ENCODE measurements at regions not wholly inside any gene's neighbourhood (a gene's known extent, or its start where the extent isn't known, plus 50 kb on each side); places are given as distances from the start of the nearest gene placed in this dataset.

GRCh38 chr18:60984510-60984909, 348.7 kb upstream of the CDH20 start:
- H3K4me3 ChIP-seq (ENCODE audit: low read depth, low read length) = no peak overlapping the region
- DNase-seq (ENCODE audit: low read depth) = no peak
- TF ChIP-seq, protein P1, sequence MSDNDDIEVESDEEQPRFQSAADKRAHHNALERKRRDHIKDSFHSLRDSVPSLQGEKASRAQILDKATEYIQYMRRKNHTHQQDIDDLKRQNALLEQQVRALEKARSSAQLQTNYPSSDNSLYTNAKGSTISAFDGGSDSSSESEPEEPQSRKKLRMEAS (IDR thresholded peaks at IDR 0.05; ENCODE audit: low read depth, low read length) = no peak
- TF ChIP-seq POLR2A (IDR thresholded peaks at IDR 0.05; ENCODE audit: extremely low read depth, insufficient read length) = no peak
- no peak for TF ChIP-seq MYC (IDR thresholded peaks at IDR 0.05; ENCODE audit: low read depth, low read length)
- TF ChIP-seq CTCF (IDR thresholded peaks at IDR 0.05; ENCODE audit: low read depth, low read length) = no peak

- DNase-seq (ENCODE audit: low read depth) = no peak
- TF ChIP-seq POLR2A (IDR thresholded peaks at IDR 0.05; ENCODE audit: extremely low read depth, insufficient read length) = no peak
- TF ChIP-seq CTCF (IDR thresholded peaks at IDR 0.05; ENCODE audit: low read depth, low read length) = no peak
- TF ChIP-seq, protein P1 (IDR thresholded peaks at IDR 0.05; ENCODE audit: low read depth, low read length) = no peak
- no peak for TF ChIP-seq MYC (IDR thresholded peaks at IDR 0.05; ENCODE audit: low read depth, low read length)
- no peak overlapping the region for H3K4me3 ChIP-seq (ENCODE audit: low read depth, low read length)
Observed at GRCh38 chr18:60987963-60988362, 345.3 kb upstream of the CDH20 start.

DNA sequence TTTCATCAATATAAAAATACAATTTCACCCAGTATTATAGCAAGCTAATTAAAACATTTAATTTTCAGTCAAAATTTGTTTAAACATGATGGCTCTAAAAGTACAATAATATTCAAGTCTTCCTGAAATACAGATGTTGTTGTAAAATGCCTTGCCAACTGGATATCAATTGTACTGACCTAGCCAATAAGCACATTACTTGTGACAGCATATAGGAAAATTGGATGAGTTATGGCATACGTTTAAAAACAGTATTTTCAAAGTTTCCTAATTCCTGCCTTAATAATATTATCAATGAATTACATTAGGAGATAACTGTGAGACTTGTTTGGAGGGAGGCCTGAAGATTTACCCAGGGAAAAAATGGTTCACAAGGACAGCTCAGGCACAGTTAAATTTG, 336.9 kb upstream of the CDH20 start:
- no peak overlapping the region for H3K4me3 ChIP-seq (ENCODE audit: low read depth, low read length)
- TF ChIP-seq, protein P1 (IDR thresholded peaks at IDR 0.05; ENCODE audit: low read depth, low read length) = no peak
- TF ChIP-seq CTCF (IDR thresholded peaks at IDR 0.05; ENCODE audit: low read depth, low read length) (no peak), POLR2A (IDR thresholded peaks at IDR 0.05; ENCODE audit: extremely low read depth, insufficient read length) (no peak), MYC (IDR thresholded peaks at IDR 0.05; ENCODE audit: low read depth, low read length) (no peak)
- no peak for DNase-seq (ENCODE audit: low read depth)

DNA sequence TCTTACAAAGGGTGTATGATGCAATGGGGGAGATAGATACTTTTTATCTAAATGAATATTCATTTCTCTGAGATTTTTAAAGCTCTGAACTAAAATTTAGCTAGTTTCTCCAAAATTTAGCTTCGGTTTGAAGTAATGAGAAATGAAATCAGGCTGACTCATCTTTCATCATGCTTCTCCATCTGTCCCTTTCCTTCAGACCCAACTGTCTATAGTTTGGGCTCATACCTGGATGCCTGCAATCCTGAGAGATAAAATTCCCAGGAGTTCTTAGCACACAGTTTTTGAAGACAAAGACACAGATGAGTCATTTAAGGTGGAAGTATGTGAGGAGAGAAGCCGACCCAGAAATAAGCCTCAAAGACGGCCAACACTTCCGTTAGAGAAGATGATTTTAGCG, 336.4 kb upstream of the CDH20 start:
- no peak overlapping the region for H3K4me3 ChIP-seq (ENCODE audit: low read depth, low read length)
- TF ChIP-seq MYC (IDR thresholded peaks at IDR 0.05; ENCODE audit: low read depth, low read length) = no peak
- no peak for TF ChIP-seq POLR2A (IDR thresholded peaks at IDR 0.05; ENCODE audit: extremely low read depth, insufficient read length)
- TF ChIP-seq, protein P1 (IDR thresholded peaks at IDR 0.05; ENCODE audit: low read depth, low read length) = no peak
- TF ChIP-seq CTCF (IDR thresholded peaks at IDR 0.05; ENCODE audit: low read depth, low read length) = no peak
- no peak for DNase-seq (ENCODE audit: low read depth)

DNA sequence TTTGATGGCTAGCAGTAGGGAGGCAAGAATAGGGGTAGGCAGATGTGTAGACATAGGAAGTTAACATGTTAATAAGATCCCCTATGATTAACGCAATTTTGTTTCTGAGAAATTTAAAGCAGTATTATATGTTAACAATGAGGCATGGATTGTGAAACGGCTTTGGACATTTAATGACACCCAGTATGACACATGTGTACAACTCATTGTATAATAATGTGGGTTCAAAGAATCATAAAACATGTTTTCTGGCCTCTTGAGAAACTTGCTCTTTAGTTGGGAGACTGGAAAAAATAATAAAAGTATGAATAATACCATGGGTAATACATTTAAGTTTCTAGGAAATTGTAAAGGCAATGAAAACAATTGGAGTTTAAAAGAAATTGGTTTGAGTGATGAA, 332.1 kb upstream of the CDH20 start:
- TF ChIP-seq, protein P1 (IDR thresholded peaks at IDR 0.05; ENCODE audit: low read depth, low read length) = no peak
- TF ChIP-seq MYC (IDR thresholded peaks at IDR 0.05; ENCODE audit: low read depth, low read length) (no peak), CTCF (IDR thresholded peaks at IDR 0.05; ENCODE audit: low read depth, low read length) (no peak), POLR2A (IDR thresholded peaks at IDR 0.05; ENCODE audit: extremely low read depth, insufficient read length) (no peak)
- DNase-seq (ENCODE audit: low read depth) = no peak

More for the DNA sequence above, 332.1 kb upstream of the CDH20 start:
- H3K4me3 ChIP-seq (ENCODE audit: low read depth, low read length) = no peak overlapping the region

Measured in NB4 (cell line).